HG03378 (cell line): ENCODE measurements at regions not wholly inside any gene's neighbourhood (a gene's known extent, or its start where the extent isn't known, plus 50 kb on each side); places are given as distances from the start of the nearest gene placed in this dataset.

ENCODE experiments used
- ATAC-seq: cut with Tn5 transposase; IDR thresholded peaks from one replicate; pipeline ENCODE4 v1.9.1; 2021; ENCODE audit warnings: mild to moderate bottlenecking, moderate library complexity; ENCODE audit not compliant: unreplicated experiment

DNA sequence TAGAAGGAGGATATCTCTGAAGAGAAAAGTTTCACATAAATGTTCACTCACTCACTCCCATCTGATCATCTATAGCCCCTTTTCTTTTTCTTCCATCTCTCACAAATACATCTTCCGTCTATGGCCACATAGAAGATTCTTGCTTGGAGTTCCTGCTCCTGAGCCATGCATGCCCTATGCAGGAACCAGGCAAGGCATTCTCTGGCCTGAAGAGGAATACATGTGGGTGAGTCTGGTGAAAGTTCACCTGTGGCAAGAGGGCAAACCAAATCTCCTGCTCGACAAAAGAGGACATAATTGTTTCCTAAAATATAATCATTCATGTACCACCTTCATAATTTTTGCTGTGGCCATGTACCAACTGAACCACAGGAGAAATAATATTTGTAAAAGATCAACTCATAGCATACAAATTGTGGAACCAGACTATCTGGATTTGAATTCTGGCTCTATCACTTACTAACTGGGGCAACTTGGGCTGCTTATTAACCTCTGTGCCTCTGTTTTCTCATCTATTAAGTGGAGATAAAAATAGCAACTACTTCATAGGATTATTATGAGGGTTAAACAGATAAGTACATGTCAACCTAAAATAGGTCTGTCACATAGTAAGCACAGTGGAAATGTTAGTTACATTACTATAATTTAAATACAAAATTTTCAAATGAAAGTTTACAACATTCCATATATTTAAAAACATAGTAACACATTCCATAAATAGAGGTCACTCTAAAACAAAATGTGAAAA, 121.2 kb upstream of the NFIB start:
- ATAC-seq: no peak

DNA sequence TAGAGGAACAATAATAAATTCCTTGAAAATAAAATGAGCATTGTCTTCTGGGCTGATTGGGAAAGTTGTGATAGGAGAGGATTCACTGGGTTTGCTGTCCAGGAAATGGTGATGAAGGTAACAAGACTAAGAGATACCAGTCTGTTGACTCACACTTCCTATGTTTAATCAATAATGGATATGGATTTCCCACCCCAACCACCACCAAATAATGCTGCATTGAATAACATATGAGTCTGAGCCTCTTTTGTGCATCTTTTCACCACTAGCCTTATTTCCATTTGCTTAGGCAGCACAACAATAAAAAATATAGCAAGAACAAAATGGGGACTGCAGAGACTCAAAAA, 120.2 kb upstream of the NFIB start:
- ATAC-seq: no peak

- ATAC-seq: no peak
Observed at GRCh38 chr9:14433351-14434157, 119.6 kb upstream of the NFIB start.

DNA sequence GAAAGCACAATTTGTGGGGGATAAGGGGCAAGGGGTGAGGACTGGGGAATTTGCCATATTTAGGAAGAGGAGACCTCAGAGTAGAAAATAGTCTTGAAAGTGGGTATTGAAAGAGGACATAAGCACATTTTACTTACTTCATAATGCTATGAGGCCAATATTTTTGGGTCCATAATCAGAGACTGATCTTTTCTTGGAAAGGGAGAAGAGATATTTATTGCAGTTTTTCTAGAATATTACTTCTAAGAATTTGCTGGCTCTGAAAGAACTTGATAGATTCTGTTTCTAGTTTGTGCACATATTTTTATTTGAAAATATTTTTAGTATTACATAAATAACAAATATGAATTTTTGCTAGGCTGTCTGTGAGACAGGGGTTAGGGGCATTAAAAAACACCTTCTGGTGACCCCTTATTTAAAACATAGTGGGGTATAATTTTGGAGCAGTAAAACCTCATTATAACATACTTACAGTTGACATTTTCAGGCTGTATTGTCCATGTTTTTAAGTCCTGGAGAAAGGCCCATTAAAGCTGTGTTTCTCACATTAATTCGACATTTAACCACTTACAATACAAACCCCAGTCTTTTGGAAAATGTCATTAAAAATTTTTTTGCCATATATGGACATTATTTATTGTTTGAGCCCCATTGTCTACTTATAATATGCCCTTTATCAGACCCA, 118.9 kb upstream of the NFIB start:
- ATAC-seq: no peak

- ATAC-seq: no peak
Observed at GRCh38 chr9:14428781-14429230, 114.9 kb upstream of the NFIB start.

DNA sequence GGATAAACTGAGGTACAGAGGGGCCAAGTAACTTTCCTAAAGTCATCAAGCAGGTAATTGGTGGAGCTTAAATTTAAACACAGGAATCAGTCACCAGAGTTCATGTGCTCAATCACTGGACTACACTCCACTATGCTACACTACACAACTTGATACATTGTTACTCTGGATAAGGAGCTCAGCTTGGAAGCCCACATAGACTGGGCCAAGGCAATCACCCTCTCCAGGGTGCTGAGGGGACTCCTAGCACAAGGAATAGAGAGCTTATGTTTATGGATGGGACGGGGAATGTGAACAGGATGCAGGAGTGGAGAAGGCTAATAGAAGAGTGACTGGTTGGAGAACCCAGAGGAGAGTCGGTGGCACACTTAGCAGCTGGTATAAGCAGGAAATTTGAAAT, 113.5 kb upstream of the NFIB start:
- no peak for ATAC-seq

DNA sequence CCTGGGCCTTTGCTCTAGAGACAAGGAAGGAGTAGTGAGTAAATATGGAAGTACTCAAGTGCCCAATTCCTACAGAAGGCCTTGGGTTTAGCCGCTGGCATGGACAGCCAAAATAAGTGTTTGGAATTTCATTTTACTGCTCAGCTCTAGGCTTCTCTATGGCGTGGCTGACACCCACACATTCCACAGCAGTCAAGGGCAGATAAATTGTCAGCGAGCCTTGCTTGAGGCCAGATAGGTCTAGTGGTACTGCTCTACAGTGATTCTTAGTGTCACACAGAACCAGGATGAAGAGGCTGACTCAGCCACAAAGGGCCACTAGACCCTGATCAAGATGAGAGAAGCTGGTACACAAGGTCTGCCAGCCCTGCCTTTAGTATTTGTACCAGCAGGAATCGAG, 111.0 kb upstream of the NFIB start:
- no peak for ATAC-seq

DNA sequence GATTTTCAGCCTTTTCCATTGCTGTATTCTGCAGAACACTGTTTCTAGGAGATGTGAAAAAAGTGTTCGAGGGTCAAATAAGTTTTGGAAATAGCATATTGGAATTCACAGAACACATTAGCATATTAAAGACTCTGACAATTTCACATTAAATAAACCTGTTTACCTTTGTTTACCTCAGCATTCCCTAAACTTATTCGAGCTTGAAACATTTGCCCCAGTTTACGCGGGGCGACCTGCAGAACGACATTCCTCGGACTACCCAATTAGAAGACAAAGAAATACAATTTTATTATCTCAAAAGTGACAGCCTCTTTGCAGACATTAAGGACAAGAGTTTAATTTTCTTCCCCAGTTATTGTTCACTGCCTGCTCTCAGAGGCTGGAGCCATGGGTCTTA, 110.3 kb upstream of the NFIB start:
- no peak for ATAC-seq

GRCh38 chr9:14423815-14424261, 109.9 kb upstream of the NFIB start:
- ATAC-seq: no peak

- no peak for ATAC-seq
Observed at GRCh38 chr9:14421291-14421690, 107.3 kb upstream of the NFIB start.

DNA sequence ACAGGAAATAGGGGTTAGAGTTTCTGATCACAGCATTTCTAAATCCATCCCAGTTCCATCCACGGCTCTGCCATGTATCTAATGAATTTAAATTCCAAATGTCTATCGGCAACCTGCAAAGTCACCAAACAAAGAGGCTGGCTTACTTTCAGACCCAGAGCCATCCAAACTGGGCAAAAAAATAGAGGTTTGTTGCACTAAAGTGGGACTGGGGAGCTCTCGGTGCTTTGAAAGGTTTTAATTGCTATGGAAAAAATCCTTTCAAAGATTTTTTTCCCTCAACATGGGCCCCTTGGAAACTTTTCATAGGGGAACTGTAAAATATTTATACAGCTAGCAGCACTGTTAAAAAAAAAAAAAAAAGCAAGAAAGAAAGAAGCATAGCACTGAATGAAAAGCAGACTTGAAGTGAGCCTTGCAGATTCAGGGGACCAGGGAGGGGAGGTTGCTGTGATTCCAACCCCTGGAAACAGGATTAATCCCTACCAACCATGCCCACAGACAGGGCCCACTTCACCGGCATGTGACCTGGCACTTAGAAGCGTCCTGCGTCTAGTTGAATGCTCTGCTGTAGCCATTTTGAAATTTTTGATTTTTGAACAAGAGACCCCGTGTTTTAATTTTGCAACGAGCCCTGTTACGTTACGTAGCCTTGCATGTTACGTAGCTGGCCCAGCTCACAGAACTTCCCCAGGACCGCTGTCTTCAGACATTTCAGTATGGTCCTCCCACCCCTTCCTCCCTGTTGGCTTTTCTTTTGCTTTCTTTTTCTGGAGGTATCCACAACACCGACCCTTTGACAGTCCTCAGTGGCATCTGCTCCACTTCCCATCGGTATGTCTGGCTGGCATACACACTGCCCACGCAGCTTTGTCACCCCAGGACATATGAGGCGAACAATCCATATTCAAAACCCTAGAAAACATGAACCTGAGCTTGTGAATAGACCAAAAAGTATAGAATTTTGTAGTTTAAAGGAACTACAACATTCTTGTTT, 105.3 kb upstream of the NFIB start:
- no peak for ATAC-seq

DNA sequence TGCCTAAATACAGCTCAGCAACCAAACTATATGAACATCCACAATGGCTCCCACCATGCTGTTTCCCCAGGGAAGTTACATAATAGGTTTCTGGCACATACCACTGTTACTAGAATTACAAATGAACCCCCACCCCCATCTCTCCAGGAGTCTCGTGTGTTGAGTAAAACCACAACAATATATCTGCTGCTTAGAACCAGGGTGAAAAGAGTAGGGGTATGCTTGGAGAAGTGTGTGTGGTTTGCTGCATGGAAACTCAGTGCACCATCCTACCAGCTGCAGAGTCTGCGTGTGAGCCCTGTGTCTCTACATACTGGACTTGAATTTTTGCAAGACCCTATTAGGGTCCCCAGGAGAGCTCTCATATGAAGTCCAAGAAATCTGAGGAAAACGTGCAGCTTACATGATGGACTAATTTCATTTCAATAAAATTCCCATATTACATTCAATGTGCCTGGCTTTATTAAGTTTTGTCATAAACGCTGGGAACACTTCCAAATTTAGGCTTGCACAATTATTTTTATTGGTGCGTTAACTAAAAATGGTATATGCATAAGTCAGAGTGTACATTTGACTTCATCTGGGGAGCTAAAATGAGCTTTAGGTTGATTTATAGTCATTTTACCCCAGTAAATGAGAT, 104.5 kb upstream of the NFIB start:
- no peak for ATAC-seq

- no peak for ATAC-seq
Observed at GRCh38 chr9:14417237-14417636, 103.3 kb upstream of the NFIB start.

DNA sequence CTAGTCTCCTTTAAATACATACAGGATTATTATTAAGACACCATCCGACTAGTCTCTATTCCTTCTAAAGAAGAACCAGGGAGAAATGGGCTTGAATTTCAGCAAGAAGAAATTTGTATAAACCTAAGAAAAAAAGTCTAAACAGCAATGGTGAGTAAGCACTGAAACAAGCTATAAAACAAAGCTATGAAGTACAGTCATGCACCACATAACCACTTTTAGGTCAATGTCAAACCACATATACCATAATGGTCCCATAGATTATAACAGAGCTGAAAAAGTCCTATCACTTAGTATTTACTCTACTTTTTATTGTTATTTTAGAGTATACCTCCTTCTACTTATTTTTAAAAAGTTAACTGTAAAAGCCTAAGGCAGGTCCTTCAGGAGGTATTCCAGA, 102.0 kb upstream of the NFIB start:
- ATAC-seq: no peak

- no peak for ATAC-seq
Observed at GRCh38 chr9:14413812-14414211, 99.9 kb upstream of the NFIB start.

DNA sequence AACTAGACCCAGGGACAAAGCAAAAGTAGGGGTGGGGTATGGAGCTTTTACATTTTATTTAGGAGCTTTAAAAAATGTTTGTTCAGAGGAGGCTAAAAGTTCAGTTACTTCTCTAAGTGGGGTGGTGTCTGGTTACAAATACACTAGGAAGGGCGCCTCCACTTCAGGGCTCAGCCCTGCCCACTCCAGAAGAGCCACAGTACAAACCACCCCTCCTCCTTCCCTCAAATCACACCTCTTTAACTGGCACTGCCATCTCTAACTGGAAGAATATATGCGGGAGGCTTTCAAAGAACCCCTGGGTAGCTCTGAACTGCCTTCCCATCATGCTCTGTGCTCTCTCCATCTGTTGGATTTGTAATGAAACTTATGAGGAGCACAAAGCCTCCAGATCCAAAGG, 98.8 kb upstream of the NFIB start:
- ATAC-seq: no peak

- no peak for ATAC-seq
Observed at GRCh38 chr9:14406463-14406862, 92.5 kb upstream of the NFIB start.

DNA sequence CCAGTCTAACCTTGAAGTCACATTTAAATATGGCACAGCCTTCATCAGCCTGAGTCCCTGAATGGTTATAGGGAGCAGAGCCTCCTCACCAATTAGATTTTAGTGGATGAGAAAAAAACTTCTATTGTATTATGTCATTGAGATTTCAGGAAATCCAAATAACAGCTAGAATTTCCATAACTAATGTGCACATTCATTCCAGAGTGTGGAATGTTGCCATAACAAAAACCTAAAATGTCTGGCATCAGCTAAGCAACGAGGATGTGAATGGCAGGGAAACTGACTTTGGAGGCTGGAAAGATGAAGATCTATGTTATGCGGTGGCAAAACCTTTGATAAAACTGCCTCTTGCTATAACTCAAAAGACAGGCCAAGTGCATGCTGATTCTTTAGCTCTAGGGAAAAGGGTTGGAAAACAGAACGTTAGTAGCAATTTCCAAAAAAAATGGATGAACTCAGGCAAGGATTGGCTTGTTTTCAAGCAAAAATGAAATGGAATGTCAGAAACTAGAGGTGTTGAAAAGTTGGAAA, 91.3 kb upstream of the NFIB start:
- no peak for ATAC-seq

DNA sequence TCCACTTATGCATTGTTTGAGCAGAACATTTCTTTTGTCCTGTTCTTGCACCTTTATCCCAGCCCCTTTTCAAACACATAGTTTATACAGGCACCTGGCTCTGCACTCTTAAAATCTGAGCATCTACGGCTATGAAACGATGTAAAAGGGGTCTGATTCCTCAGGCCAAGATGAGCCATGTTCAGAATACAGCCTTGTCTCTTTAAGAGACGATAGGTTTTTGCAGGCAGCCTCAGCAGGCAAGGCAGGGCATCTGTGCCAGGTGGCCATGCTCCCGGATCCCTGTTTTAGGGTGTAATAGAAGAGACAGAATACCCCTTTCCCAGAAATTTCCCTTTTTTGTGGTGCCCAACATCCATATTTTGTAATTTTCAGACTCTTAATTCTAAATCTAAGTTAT, 89.1 kb upstream of the NFIB start:
- ATAC-seq: no peak

DNA sequence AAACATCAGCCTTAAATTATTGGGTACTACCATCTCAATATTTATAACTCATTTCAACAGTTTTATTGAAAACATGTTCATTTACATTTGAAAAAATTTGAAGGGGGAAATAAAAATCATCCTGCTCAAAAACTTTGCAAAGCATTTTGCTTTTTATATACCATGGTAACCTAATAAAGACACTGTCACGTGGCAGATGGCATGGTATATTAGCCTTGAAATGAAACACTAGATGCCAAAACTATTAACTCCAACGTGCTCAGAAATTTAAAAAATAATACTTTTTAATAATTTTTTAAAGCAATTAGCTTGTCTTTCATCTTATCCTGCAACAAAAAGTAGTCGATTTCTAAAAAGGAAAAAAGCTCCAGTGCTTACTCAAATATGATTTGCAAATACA, 88.6 kb upstream of the NFIB start:
- no peak for ATAC-seq
